ENCODE measurements at regions not wholly inside any gene's neighbourhood (a gene's known extent, or its start where the extent isn't known, plus 50 kb on each side); places are given as distances from the start of the nearest gene placed in this dataset.
"Not testable (repeated sequence)": the region's sequence is repeated elsewhere in the genome, so short reads cannot be mapped to it uniquely, and the experiment has no call there.

GRCh38 chr3:34547297-34547920, 749.0 kb downstream of the PDCD6IP start:
- FAIRE-seq = no peak

GRCh38 chr3:34567266-34567665, 768.8 kb downstream of the PDCD6IP start:
- FAIRE-seq = no peak

- no peak for FAIRE-seq
Measured at GRCh38 chr3:34568766-34569165, 770.3 kb downstream of the PDCD6IP start.

GRCh38 chr3:34569437-34569836, 771.0 kb downstream of the PDCD6IP start:
- FAIRE-seq = no peak

- FAIRE-seq = no peak
Measured at GRCh38 chr3:34570916-34571705, 772.7 kb downstream of the PDCD6IP start.

GRCh38 chr3:34571714-34572113, 773.3 kb downstream of the PDCD6IP start:
- no peak for FAIRE-seq

GRCh38 chr3:34575776-34576175, 777.3 kb downstream of the PDCD6IP start:
- no peak for FAIRE-seq

GRCh38 chr3:34582055-34582454, 783.6 kb downstream of the PDCD6IP start:
- FAIRE-seq = no peak

GRCh38 chr3:34583451-34583850, 785.0 kb downstream of the PDCD6IP start:
- FAIRE-seq = no peak

- no peak for FAIRE-seq
Measured at GRCh38 chr3:34584971-34585370, 786.5 kb downstream of the PDCD6IP start.

GRCh38 chr3:34599595-34599994, 801.2 kb downstream of the PDCD6IP start:
- FAIRE-seq = no peak

- no peak for FAIRE-seq
Measured at GRCh38 chr3:34619990-34620389, 821.6 kb downstream of the PDCD6IP start.

GRCh38 chr3:34626699-34627098, 828.3 kb downstream of the PDCD6IP start:
- FAIRE-seq = no peak

GRCh38 chr3:34634939-34635338, 836.5 kb downstream of the PDCD6IP start:
- no peak for FAIRE-seq

GRCh38 chr3:34635352-34635850, 837.0 kb downstream of the PDCD6IP start:
- no peak for FAIRE-seq

GRCh38 chr3:34646911-34647460, 848.6 kb downstream of the PDCD6IP start:
- no peak for FAIRE-seq

GRCh38 chr3:34650131-34650530, 851.7 kb downstream of the PDCD6IP start:
- no peak for FAIRE-seq

GRCh38 chr3:34668915-34669314, 870.5 kb downstream of the PDCD6IP start:
- no peak for FAIRE-seq

GRCh38 chr3:34669490-34669889, 871.1 kb downstream of the PDCD6IP start:
- no peak for FAIRE-seq

- FAIRE-seq = no peak
Measured at GRCh38 chr3:34675383-34676120, 877.1 kb downstream of the PDCD6IP start.

GRCh38 chr3:34676436-34676835, 878.0 kb downstream of the PDCD6IP start:
- FAIRE-seq = no peak

GRCh38 chr3:34678575-34678974, 880.1 kb downstream of the PDCD6IP start:
- no peak for FAIRE-seq

- not testable (repeated sequence) for FAIRE-seq
Measured at GRCh38 chr3:34679055-34679454, 880.6 kb downstream of the PDCD6IP start.

All from endometrium (tissue), 2 donors.